PC-3 (cell line): ENCODE measurements at regions not wholly inside any gene's neighbourhood (a gene's known extent, or its start where the extent isn't known, plus 50 kb on each side); places are given as distances from the start of the nearest gene placed in this dataset.

Experiments
- ATAC-seq: fragments of 200-7000 bp; cut with Tn5 transposase; 2 replicates; pipeline ENCODE4 v1.9.1; 2020; ENCODE audit warnings: mild to moderate bottlenecking, moderate library complexity
- BruUV-seq: library from RNA; stranded (reverse); fragments of 400-500 nt; replicated peaks from 2 replicates; lab custom pipeline; 2021; lab: Mats Ljungman, UMichigan
- CTCF ChIA-PET: fragments of 300-600 bp; sonication (Branson Sonifier 250); formaldehyde crosslinking; loops from one replicate; lab custom pipeline; 2022; ENCODE audit warnings: antibody characterized with exemption; lab: Charles Lee
- POLR2A ChIA-PET: fragments of 300-600 bp; sonication (Branson Sonifier 250); formaldehyde crosslinking; loops from one replicate; lab custom pipeline; 2022; ENCODE audit warnings: antibody characterized with exemption; ENCODE audit not compliant: unreplicated experiment; lab: Charles Lee
- DNase-seq: peaks from one replicate; pipeline ENCODE4 v3.0.0-alpha.2; 2015
- H2AFZ ChIP-seq: fragments of 300-600 bp; sonication (generic); 2 replicates; pipeline ENCODE4 v1.6.0; 2016; ENCODE audit warnings: antibody characterized with exemption, low read length
- H3F3A ChIP-seq: fragments of 300-600 bp; sonication (generic); one replicate; pipeline ENCODE4 v1.6.0; 2017; ENCODE audit warnings: antibody characterized with exemption, low read length, control low read depth, mild to moderate bottlenecking; ENCODE audit not compliant: unreplicated experiment
- H3K27ac ChIP-seq: fragments of 300-600 bp; sonication (generic); 2 replicates; pipeline ENCODE4 v1.5.1; 2016; ENCODE audit warnings: mild to moderate bottlenecking, low read length
- H3K27me3 ChIP-seq: fragments of 300-600 bp; sonication (generic); 2 replicates; pipeline ENCODE4 v1.6.1; 2016; ENCODE audit warnings: low read length, mixed read lengths
- H3K36me3 ChIP-seq: fragments of 300-600 bp; sonication (generic); 2 replicates; pipeline ENCODE4 v1.6.1; 2016; ENCODE audit warnings: low read depth, mixed run types, low read length, mixed read lengths
- H3K4me1 ChIP-seq: fragments of 300-600 bp; sonication (generic); 2 replicates; pipeline ENCODE4 v1.5.1; 2016; ENCODE audit warnings: low read length; ENCODE audit not compliant: insufficient read depth
- H3K4me2 ChIP-seq: fragments of 300-600 bp; sonication (generic); 2 replicates; pipeline ENCODE4 v1.6.0; 2016; ENCODE audit warnings: low read length
- H3K4me3 ChIP-seq: fragments of 300-600 bp; sonication (generic); 2 replicates; pipeline ENCODE4 v1.5.1; 2016; ENCODE audit warnings: mild to moderate bottlenecking, low read length, mixed read lengths
- H3K79me2 ChIP-seq: fragments of 300-600 bp; sonication (generic); 2 replicates; pipeline ENCODE4 v1.6.1; 2017; ENCODE audit warnings: low read length, mixed read lengths
- H3K9ac ChIP-seq: fragments of 300-600 bp; sonication (generic); 2 replicates; pipeline ENCODE4 v1.6.0; 2016; ENCODE audit warnings: mild to moderate bottlenecking, low read length
- H3K9me2 ChIP-seq: fragments of 300-600 bp; sonication (generic); replicated peaks from 2 replicates; pipeline ENCODE4 v1.6.1; 2016; ENCODE audit warnings: mixed run types, low read length, mixed read lengths
- H3K9me3 ChIP-seq: fragments of 300-600 bp; sonication (generic); 2 replicates; pipeline ENCODE4 v1.6.1; 2016; ENCODE audit warnings: low read length, mixed read lengths
- H4K20me1 ChIP-seq: fragments of 300-600 bp; sonication (generic); 2 replicates; pipeline ENCODE4 v1.6.1; 2016; ENCODE audit warnings: low read length, mixed read lengths
- EZH2 ChIP-seq: fragments of 300-600 bp; sonication (generic); IDR thresholded peaks from one replicate; pipeline ENCODE4 v1.6.1; 2017; ENCODE audit warnings: antibody characterized with exemption, mild to moderate bottlenecking, low read length; ENCODE audit not compliant: unreplicated experiment
- EZH2phosphoT487 ChIP-seq: fragments of 300-600 bp; sonication (generic); IDR thresholded peaks from 2 replicates; pipeline ENCODE4 v1.6.1; 2018; ENCODE audit warnings: mild to moderate bottlenecking, antibody characterized with exemption, low read length, borderline replicate concordance
- intact Hi-C: fragments of 100-400 bp; cut with micrococcal nuclease; formaldehyde crosslinking; loops from 2 replicates; pipeline ENCODE4 v1.9.0; 2023
- TF ChIP-seq, protein P1 (sequence below): fragments of 300-600 bp; sonication (generic); conservative IDR thresholded peaks from 2 replicates; pipeline ENCODE4 v1.5.1; 2017; ENCODE audit warnings: antibody characterized with exemption, low read depth, mild to moderate bottlenecking, low read length

DNA sequence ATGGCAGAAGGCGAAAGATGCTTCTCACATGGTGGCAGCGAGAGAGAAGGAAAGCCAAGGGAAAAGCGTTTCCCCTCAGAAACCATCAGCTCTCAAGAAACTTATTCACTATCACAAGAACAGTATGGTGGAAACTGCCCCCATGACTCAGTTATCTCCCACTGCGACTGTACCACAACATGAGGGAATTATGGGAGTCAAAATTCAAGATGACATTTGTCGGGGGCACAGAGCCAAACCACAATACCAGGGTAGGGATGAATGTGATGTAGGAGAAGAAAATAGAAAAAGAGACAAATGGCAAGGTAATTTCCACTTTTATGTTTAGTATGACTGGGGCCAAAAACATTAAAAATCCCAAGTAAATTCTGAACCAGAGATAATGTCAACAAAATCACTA is 216.8 kb downstream of the TRIM36 start:
- Histone ChIP-seq H3K27me3 (0 out of 2 replicates have a peak, but pooled peaks cover 4% of the 10 kb centered on the region), H3K4me3 (no peak overlapping the region), H3K9ac (no peak overlapping the region), H3K9me2 (no peaks in the 10 kb centered on the region), H3K79me2 (no peaks in the 10 kb centered on the region), H3K4me2 (no peak overlapping the region), H4K20me1 (no peaks in the 10 kb centered on the region), H3K9me3 (no peaks in the 10 kb centered on the region), H2AFZ (no peak overlapping the region), H3F3A (no peaks in the 10 kb centered on the region), H3K4me1 (no peaks in the 10 kb centered on the region), H3K36me3 (no peaks in the 10 kb centered on the region), H3K27ac (no peak overlapping the region)
- ATAC-seq, result no peak
- TF ChIP-seq, protein P1, sequence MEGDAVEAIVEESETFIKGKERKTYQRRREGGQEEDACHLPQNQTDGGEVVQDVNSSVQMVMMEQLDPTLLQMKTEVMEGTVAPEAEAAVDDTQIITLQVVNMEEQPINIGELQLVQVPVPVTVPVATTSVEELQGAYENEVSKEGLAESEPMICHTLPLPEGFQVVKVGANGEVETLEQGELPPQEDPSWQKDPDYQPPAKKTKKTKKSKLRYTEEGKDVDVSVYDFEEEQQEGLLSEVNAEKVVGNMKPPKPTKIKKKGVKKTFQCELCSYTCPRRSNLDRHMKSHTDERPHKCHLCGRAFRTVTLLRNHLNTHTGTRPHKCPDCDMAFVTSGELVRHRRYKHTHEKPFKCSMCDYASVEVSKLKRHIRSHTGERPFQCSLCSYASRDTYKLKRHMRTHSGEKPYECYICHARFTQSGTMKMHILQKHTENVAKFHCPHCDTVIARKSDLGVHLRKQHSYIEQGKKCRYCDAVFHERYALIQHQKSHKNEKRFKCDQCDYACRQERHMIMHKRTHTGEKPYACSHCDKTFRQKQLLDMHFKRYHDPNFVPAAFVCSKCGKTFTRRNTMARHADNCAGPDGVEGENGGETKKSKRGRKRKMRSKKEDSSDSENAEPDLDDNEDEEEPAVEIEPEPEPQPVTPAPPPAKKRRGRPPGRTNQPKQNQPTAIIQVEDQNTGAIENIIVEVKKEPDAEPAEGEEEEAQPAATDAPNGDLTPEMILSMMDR, result no peak
- TF ChIP-seq EZH2phosphoT487, result no peak
- TF ChIP-seq EZH2, result no peak
- DNase-seq, result no peak
- ChIA-PET POLR2A (no interaction called here), CTCF (no interaction called here)
- intact Hi-C loops, result no loop called here
- BruUV-seq, result no TSS peak

DNA sequence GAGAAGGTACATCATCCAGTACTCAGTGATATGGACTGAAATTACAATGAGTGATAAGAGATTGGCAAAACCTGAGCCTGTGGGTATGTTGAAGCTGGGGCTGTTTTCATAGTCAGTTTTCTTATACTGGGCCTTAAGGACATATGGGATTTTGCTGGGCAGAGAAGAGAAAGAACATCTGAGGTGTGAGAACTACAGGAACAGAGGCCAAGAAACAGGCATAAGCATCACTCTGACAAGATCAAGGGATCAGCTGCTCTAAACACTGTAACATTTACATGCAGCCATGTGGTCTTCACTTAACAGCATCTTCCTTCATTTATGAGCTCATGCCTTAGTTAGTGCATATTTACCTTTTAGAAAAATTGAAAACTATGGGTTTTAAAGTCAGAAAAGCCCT is 220.0 kb downstream of the TRIM36 start:
- Histone ChIP-seq H3K4me2 (no peak overlapping the region), H3K27me3 (0 out of 2 replicates have a peak, but pooled peaks cover 4% of the 10 kb centered on the region), H2AFZ (no peak overlapping the region), H3K4me1 (no peaks in the 10 kb centered on the region), H3K4me3 (no peak overlapping the region), H3K79me2 (no peaks in the 10 kb centered on the region), H3K9me3 (no peaks in the 10 kb centered on the region), H3K9ac (no peak overlapping the region), H4K20me1 (no peaks in the 10 kb centered on the region), H3K36me3 (no peaks in the 10 kb centered on the region), H3K9me2 (no peaks in the 10 kb centered on the region), H3K27ac (no peak overlapping the region), H3F3A (no peaks in the 10 kb centered on the region)
- no peak for ATAC-seq
- ChIA-PET POLR2A (no interaction called here), CTCF (no interaction called here)
- no TSS peak for BruUV-seq
- intact Hi-C loops, result no loop called here
- TF ChIP-seq, protein P1, result no peak
- no peak for TF ChIP-seq EZH2phosphoT487
- DNase-seq, result no peak

DNA sequence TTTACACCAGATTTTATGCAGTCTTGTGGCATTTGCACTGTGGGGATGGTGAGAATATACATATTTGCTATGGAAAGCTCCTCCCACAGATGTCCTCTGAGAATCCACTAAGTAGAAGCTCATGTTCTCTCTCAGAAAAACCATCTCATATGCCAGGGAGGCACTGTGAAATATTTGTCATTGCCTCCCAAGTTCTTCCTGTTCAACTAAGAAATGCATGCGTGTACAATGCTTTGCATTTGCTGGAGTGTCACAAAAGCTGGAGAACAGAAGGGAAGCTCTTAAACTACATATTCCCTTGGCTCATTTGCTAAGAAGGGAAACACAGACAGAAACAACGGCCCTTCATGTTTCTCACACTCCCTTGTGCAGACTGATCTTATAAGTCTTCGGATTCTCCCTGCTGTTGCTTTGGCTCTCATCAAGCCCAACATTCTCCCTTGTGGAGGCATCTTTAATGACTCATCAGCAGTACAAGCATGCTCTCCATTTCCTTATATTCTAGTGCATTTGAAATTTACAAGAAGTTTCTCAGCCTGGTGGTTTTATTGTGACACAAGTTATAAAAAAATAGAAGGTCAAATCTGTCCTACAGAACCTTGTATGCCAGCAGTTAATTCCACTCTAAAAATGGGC is 220.6 kb downstream of the TRIM36 start:
- H3K9me3 ChIP-seq, result no peaks in the 10 kb centered on the region
- no peak for TF ChIP-seq EZH2
- TF ChIP-seq EZH2phosphoT487, result no peak
- TF ChIP-seq, protein P1, result no peak
- H2AFZ ChIP-seq, result no peak overlapping the region
- intact Hi-C loops, result no loop called here
- no peak overlapping the region for H3K9ac ChIP-seq
- BruUV-seq, result no TSS peak
- H3K4me1 ChIP-seq, result no peaks in the 10 kb centered on the region
- H3K79me2 ChIP-seq, result no peaks in the 10 kb centered on the region
- ATAC-seq, result no peak
- 0 out of 2 replicates have a peak, but pooled peaks cover 4% of the 10 kb centered on the region for H3K27me3 ChIP-seq
- ChIA-PET POLR2A (no interaction called here), CTCF (no interaction called here)
- no peak for DNase-seq
- H3K27ac ChIP-seq, result no peak overlapping the region
- no peak overlapping the region for H3K4me3 ChIP-seq
- H3F3A ChIP-seq, result no peaks in the 10 kb centered on the region
- H4K20me1 ChIP-seq, result no peaks in the 10 kb centered on the region
- no peak overlapping the region for H3K4me2 ChIP-seq
- no peaks in the 10 kb centered on the region for H3K9me2 ChIP-seq
- H3K36me3 ChIP-seq, result no peaks in the 10 kb centered on the region
